ENCODE measurements at regions not wholly inside any gene's neighbourhood (a gene's known extent, or its start where the extent isn't known, plus 50 kb on each side); places are given as distances from the start of the nearest gene placed in this dataset.

DNA sequence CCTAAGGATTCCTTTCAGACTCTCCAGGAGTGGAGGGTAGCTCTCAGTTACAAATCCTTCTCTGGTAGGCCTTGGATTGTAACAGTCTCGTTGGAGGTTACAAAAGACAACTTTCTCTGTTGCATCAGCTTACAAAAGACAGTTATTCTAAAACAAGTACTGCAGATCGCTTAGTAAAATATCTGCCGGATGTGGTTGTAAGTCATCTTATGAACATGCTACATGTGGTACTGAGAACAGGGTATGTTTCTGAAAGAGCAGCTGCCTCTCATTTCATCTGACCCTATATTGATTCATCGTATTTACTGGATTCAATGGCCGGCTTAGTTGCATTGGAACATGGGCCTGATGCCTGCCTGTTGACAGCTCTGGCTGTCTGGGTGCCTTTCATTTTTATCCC, 157.4 kb downstream of the PTCSC3 start:
- Histone ChIP-seq H3K4me3 (no peak overlapping the region), H3K36me3 (no peaks in the 10 kb centered on the region), H3K27me3 (no peaks in the 10 kb centered on the region), H3K27ac (peak overlapping the region in 2 of 4 donors; percentile 2 to 80), H3K4me1 (no peaks in the 10 kb centered on the region), H3K9me3 (no peaks in the 10 kb centered on the region)
- DNase-seq (ENCODE audit: low spot score in 2 of 2) = no peak
- WGBS, 2 donors = 78 to 82% methylated on average over 5 of the region's 5 CpGs
- no peak for TF ChIP-seq POLR2A (IDR thresholded peaks at IDR 0.05)
- TF ChIP-seq EP300 (IDR thresholded peaks at IDR 0.05) = no peak
- TF ChIP-seq, protein P1, sequence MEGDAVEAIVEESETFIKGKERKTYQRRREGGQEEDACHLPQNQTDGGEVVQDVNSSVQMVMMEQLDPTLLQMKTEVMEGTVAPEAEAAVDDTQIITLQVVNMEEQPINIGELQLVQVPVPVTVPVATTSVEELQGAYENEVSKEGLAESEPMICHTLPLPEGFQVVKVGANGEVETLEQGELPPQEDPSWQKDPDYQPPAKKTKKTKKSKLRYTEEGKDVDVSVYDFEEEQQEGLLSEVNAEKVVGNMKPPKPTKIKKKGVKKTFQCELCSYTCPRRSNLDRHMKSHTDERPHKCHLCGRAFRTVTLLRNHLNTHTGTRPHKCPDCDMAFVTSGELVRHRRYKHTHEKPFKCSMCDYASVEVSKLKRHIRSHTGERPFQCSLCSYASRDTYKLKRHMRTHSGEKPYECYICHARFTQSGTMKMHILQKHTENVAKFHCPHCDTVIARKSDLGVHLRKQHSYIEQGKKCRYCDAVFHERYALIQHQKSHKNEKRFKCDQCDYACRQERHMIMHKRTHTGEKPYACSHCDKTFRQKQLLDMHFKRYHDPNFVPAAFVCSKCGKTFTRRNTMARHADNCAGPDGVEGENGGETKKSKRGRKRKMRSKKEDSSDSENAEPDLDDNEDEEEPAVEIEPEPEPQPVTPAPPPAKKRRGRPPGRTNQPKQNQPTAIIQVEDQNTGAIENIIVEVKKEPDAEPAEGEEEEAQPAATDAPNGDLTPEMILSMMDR (IDR thresholded peaks at IDR 0.05) = no peak

DNA sequence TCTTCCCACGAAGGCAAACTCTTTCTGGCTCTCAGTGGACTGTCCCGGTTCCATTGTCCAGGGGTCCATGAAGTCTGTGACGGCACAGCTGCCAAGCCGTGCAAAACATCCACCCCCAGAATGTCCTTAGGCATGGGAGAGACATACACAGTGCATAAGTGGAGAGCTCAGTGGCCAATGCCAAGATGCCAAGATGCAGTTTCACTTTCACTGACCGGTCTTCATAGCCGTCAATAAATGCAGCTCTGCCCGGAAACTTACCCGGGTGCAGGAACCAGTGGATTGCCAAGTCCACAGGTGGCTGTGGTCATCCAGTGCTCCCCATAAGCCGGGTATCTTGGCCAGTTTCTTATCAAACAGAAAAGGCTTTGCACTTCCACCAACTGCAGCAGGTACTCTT, 162.3 kb downstream of the PTCSC3 start:
- DNase-seq (ENCODE audit: low spot score in 2 of 2) = no peak
- no peaks in the 10 kb centered on the region for H3K36me3 ChIP-seq
- peak overlapping the region in 2 of 4 donors; percentile 43 to 55 for H3K27ac ChIP-seq

DNA sequence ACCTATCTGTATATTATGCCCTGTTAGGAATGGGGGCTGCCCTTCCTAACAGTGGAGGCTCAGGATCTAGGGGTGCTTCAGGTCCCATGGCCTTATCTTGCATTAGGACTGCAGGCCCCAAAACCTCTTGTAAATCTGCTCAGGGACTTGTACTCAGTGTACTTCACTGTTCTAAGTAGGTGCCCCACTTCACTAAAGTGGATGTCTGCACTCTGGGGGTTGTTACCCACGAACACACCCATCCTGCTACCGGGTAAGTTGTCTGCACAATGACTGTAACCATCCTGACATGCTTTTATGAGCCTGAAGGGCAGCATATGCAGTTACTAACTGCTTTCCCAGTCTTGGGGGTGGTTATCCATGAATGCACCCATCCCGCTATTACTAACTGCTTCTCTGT, 163.0 kb downstream of the PTCSC3 start:
- no peaks in the 10 kb centered on the region for H3K36me3 ChIP-seq
- TF ChIP-seq EP300 (IDR thresholded peaks at IDR 0.05) = no peak
- TF ChIP-seq, protein P1 (IDR thresholded peaks at IDR 0.05) = no peak
- no peak for TF ChIP-seq POLR2A (IDR thresholded peaks at IDR 0.05)
- WGBS, 2 donors = 92 to 100% methylated on average over 3 of the region's 3 CpGs
- no peak for DNase-seq (ENCODE audit: low spot score in 2 of 2)
- no peak overlapping the region for H3K4me3 ChIP-seq
- H3K27me3 ChIP-seq = no peaks in the 10 kb centered on the region
- H3K27ac ChIP-seq = peak overlapping the region in 1 of 4 donors; percentile 55
- no peaks in the 10 kb centered on the region for H3K4me1 ChIP-seq
- H3K9me3 ChIP-seq = no peaks in the 10 kb centered on the region

More for the DNA sequence above, 162.3 kb downstream of the PTCSC3 start:
- Histone ChIP-seq H3K4me1 (no peaks in the 10 kb centered on the region), H3K9me3 (no peaks in the 10 kb centered on the region), H3K27me3 (no peaks in the 10 kb centered on the region), H3K4me3 (peak overlapping the region in 1 of 4 donors; percentile 24)
- TF ChIP-seq POLR2A (IDR thresholded peaks at IDR 0.05) = no peak
- TF ChIP-seq, protein P1 (IDR thresholded peaks at IDR 0.05) = no peak
- no peak for TF ChIP-seq EP300 (IDR thresholded peaks at IDR 0.05)
- 54 to 64% methylated on average over 9 of the region's 9 CpGs for WGBS, 2 donors

DNA sequence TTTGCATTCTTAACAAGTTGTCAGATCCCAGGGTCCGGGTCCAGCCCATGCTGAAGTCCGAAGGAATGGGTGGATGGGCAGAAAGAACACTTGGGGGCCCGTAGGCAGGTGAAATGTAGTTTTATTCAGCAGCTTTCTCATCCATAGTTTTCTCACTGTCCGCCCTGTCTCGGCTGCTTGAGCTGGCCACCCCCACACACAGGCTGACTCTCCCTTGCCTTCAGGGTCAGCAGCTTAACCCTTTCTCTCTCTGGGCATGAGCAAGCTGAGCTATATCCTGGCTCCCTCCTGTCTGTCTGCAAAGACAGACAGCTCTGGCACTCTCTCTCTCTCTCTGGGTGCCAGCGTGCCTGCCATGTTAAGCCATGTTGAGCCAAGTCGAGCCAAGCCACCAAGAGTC, 163.9 kb downstream of the PTCSC3 start:
- no peak overlapping the region for H3K4me3 ChIP-seq
- H3K36me3 ChIP-seq = no peaks in the 10 kb centered on the region
- H3K4me1 ChIP-seq = no peaks in the 10 kb centered on the region
- no peak for DNase-seq (ENCODE audit: low spot score in 2 of 2)
- no peak overlapping the region for H3K27ac ChIP-seq
- TF ChIP-seq, protein P1 (IDR thresholded peaks at IDR 0.05) = no peak
- TF ChIP-seq EP300 (IDR thresholded peaks at IDR 0.05) (no peak), POLR2A (IDR thresholded peaks at IDR 0.05) (no peak)
- WGBS, 2 donors = 50 to 59% methylated on average over 7 of the region's 7 CpGs
- no peaks in the 10 kb centered on the region for H3K27me3 ChIP-seq
- H3K9me3 ChIP-seq = no peaks in the 10 kb centered on the region

DNA sequence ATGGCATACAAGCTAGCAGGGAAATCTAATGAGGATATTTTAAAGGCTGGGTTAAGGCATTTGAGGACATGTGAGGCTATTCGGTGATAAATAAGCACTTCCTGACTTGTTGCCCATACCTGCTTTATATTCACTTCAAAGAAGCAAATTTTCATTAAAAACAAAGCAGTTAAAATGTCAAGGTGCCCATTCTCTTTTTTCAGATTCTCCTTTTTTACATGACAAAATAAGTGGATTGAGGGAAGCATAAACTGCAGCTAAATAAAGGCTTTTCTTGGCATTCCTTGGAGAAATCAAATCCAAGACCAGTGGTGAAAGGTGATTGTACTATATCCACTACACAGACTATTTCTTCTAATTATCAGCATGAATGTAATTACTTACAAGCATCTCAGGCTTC, 166.9 kb downstream of the PTCSC3 start:
- TF ChIP-seq POLR2A (IDR thresholded peaks at IDR 0.05) = no peak
- no peak for TF ChIP-seq EP300 (IDR thresholded peaks at IDR 0.05)
- TF ChIP-seq, protein P1 (IDR thresholded peaks at IDR 0.05) = no peak
- 39 to 45% methylated on average over 1 of the region's 1 CpG for WGBS, 2 donors
- no peak for DNase-seq (ENCODE audit: low spot score in 2 of 2)
- Histone ChIP-seq H3K9me3 (no peaks in the 10 kb centered on the region), H3K4me1 (no peaks in the 10 kb centered on the region), H3K4me3 (no peak overlapping the region), H3K36me3 (no peaks in the 10 kb centered on the region), H3K27ac (no peak overlapping the region), H3K27me3 (no peaks in the 10 kb centered on the region)

Measured in tibial nerve (tissue), 4 donors.